Body of pancreas (tissue), 4 donors: ENCODE measurements at regions not wholly inside any gene's neighbourhood (a gene's known extent, or its start where the extent isn't known, plus 50 kb on each side); places are given as distances from the start of the nearest gene placed in this dataset.

Source experiments
- ATAC-seq: fragments of 150-250 bp; one replicate; pipeline ENCODE4 v1.9.1; 2016
- DNase-seq, 4 donors: peaks; one replicate each; pipeline ENCODE4 v3.0.0-alpha.2; 2019
- H3K27ac ChIP-seq, 4 donors: fragments of 200-600 bp; sonication (generic); 1 replicate in 3 of 4; 2 replicates in 1 of 4; pipeline versions ENCODE4 v1.5.1 to v1.6.1; 2016 to 2019; ENCODE audit warnings: mild to moderate bottlenecking in 1 of 4, mixed read lengths in 1 of 4, moderate library complexity in 1 of 4
- H3K27me3 ChIP-seq, 2 donors: fragments of 200-600 bp; sonication (generic); one replicate each; pipeline ENCODE4 v1.6.0; 2016; ENCODE audit warnings: mild to moderate bottlenecking in 1 of 2
- H3K36me3 ChIP-seq, 2 donors: fragments of 200-600 bp; sonication (generic); replicated peaks in 1 of 2; 2 replicates each; pipeline ENCODE4 v1.5.1; 2016; ENCODE audit warnings: low read depth in 2 of 2; ENCODE audit not compliant: insufficient read depth in 1 of 2
- H3K4me1 ChIP-seq: fragments of 200-600 bp; sonication (generic); one replicate; pipeline ENCODE4 v1.6.0; 2016
- H3K4me3 ChIP-seq, 2 donors: fragments of 200-600 bp; sonication (generic); 1 replicate in 1 of 2; 2 replicates in 1 of 2; pipeline ENCODE4 v1.5.1; 2016 to 2019
- H3K9me3 ChIP-seq, 3 donors: fragments of 200-600 bp; sonication (generic); 1 replicate in 2 of 3; 2 replicates in 1 of 3; pipeline ENCODE4 v1.5.1; 2016
- POLR2A ChIP-seq, 3 donors: fragments of 450-650 bp; IDR thresholded peaks; one replicate each; pipeline ENCODE4 v1.6.1; 2016; ENCODE audit warnings: antibody characterized with exemption in 3 of 3, mild to moderate bottlenecking in 2 of 3
- WGBS, 2 donors: methylation state at CpG; one replicate each; pipeline ENCODE4 v1.1.5; 2017; 5-methylcytosine and 5-hydroxymethylcytosine counted together
- intact Hi-C: fragments of 100-400 bp; cut with DNase I; formaldehyde crosslinking; loops from one replicate; pipeline ENCODE4 v1.15.1; 2023
- TF ChIP-seq, protein P1 (sequence below), 7 experiments: fragments of 450-650 bp in 4 of 7; fragments of 200-600 bp in 3 of 7; sonication (generic) in 3 of 7; IDR thresholded peaks; one replicate each; pipeline ENCODE4 v1.5.1; 2016 to 2019; ENCODE audit warnings: antibody characterized with exemption in 7 of 7

GRCh38 chr1:60956520-60956919 lies 125.8 kb upstream of the NFIA start:
- whole genome bisulfite sequencing, 2 donors: 93 to 97% methylated on average over 3 of the region's 3 CpGs

GRCh38 chr1:60952612-60953111 lies 129.7 kb upstream of the NFIA start:
- Histone ChIP-seq H3K27ac (no peak overlapping the region), H3K4me1 (no peaks in the 10 kb centered on the region), H3K9me3 (no peaks in the 10 kb centered on the region), H3K36me3 (no peaks in the 10 kb centered on the region), H3K27me3 (no peaks in the 10 kb centered on the region), H3K4me3 (no peak overlapping the region)
- no peak for ATAC-seq
- TF ChIP-seq, protein P1, sequence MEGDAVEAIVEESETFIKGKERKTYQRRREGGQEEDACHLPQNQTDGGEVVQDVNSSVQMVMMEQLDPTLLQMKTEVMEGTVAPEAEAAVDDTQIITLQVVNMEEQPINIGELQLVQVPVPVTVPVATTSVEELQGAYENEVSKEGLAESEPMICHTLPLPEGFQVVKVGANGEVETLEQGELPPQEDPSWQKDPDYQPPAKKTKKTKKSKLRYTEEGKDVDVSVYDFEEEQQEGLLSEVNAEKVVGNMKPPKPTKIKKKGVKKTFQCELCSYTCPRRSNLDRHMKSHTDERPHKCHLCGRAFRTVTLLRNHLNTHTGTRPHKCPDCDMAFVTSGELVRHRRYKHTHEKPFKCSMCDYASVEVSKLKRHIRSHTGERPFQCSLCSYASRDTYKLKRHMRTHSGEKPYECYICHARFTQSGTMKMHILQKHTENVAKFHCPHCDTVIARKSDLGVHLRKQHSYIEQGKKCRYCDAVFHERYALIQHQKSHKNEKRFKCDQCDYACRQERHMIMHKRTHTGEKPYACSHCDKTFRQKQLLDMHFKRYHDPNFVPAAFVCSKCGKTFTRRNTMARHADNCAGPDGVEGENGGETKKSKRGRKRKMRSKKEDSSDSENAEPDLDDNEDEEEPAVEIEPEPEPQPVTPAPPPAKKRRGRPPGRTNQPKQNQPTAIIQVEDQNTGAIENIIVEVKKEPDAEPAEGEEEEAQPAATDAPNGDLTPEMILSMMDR (IDR thresholded peaks at IDR 0.05): no peak
- no peak for TF ChIP-seq POLR2A (IDR thresholded peaks at IDR 0.05)
- intact Hi-C loops: no loop called here
- no peak for DNase-seq
- WGBS, 2 donors: 81 to 89% methylated on average over 10 of the region's 10 CpGs

More at GRCh38 chr1:60956520-60956919, 125.8 kb upstream of the NFIA start:
- Histone ChIP-seq H3K9me3 (no peaks in the 10 kb centered on the region), H3K27me3 (no peaks in the 10 kb centered on the region), H3K27ac (no peak overlapping the region), H3K4me3 (no peak overlapping the region), H3K4me1 (peaks cover 5% of the 10 kb centered on the region), H3K36me3 (no peaks in the 10 kb centered on the region)
- intact Hi-C loops: no loop called here
- TF ChIP-seq POLR2A (IDR thresholded peaks at IDR 0.05): no peak
- TF ChIP-seq, protein P1 (IDR thresholded peaks at IDR 0.05): no peak
- ATAC-seq (no peak), DNase-seq (no peak)

DNA sequence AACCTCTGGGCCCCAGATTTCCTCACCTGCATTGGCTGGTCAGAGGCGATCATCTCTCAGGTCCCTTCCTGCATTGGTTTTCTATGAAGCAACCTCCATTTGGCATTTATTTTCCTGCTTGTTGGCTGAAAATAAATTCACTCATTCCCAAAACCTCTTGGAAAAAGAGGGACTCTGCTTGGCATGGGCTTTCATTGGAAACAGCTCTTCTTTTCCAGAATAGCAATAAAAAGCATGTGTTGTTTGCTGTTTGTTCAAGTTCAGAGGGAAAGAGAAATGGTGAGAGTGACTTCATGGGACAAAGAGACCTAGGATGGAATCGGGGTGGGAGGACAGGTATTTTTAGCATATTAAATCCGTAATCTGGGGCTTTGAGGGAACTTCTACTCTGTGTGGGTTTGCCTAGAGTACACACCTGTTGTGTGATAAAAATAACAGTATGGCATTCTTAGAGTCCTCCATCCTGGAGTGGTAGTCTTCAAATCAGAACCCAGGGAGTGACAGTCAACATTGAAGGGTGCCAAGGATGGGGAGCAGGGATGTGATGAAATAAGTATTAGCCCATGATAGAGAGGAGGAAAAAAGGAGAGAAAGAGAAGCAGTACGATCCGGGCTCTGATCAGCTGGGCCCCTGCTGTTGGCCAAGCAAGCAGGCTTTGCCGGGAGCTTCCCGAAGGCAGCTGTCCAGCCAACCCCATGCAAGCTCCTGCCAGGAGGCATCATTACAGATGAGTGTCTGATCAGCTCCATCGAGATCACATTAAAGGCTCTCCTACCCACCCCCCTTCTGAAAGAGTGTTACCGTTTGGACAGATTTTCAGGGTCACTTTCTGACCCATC lies 131.9 kb upstream of the NFIA start:
- WGBS, 2 donors: 78 to 83% methylated on average over 9 of the region's 9 CpGs
- DNase-seq (no peak), ATAC-seq (no peak)
- Histone ChIP-seq H3K27me3 (no peaks in the 10 kb centered on the region), H3K27ac (no peak overlapping the region), H3K4me3 (no peak overlapping the region), H3K9me3 (no peaks in the 10 kb centered on the region), H3K36me3 (no peaks in the 10 kb centered on the region), H3K4me1 (no peaks in the 10 kb centered on the region)
- TF ChIP-seq, protein P1 (IDR thresholded peaks at IDR 0.05): no peak
- intact Hi-C loops: no loop called here

DNA sequence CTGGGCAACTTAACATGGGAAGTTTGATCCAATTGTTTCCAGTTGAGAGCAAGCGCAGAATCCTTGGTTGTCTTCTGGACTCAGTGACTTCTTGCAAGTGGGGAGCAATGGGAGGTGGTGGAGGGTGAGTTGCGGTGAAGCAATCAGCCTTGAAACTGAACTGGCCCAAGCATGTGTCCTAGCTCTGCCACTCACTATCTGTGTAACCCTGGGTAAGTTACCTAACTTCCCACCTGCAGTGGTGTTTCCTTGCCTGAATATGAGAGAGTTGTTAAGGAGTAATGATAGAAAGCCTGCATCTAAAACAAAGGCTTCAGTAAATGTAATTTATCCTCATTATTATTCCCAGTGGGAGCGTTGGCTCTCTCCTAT lies 132.5 kb upstream of the NFIA start:
- intact Hi-C loops: no loop called here
- no peak overlapping the region for H3K4me3 ChIP-seq
- no peaks in the 10 kb centered on the region for H3K9me3 ChIP-seq
- DNase-seq (no peak), ATAC-seq (no peak)
- H3K36me3 ChIP-seq: no peaks in the 10 kb centered on the region
- TF ChIP-seq, protein P1 (IDR thresholded peaks at IDR 0.05): no peak
- TF ChIP-seq POLR2A (IDR thresholded peaks at IDR 0.05): no peak
- H3K27ac ChIP-seq: no peak overlapping the region
- no peaks in the 10 kb centered on the region for H3K4me1 ChIP-seq
- no peaks in the 10 kb centered on the region for H3K27me3 ChIP-seq
- 79 to 83% methylated on average over 3 of the region's 3 CpGs for WGBS, 2 donors
